Caco-2 (cell line): ENCODE measurements at regions not wholly inside any gene's neighbourhood (a gene's known extent, or its start where the extent isn't known, plus 50 kb on each side); places are given as distances from the start of the nearest gene placed in this dataset.
"Not testable (repeated sequence)": the region's sequence is repeated elsewhere in the genome, so short reads cannot be mapped to it uniquely, and the experiment has no call there.

Experiments
- BruUV-seq: library from RNA; stranded (reverse); fragments of 400-500 nt; replicated peaks from 2 replicates; lab custom pipeline; 2021; lab: Mats Ljungman, UMichigan
- CTCF ChIA-PET: fragments of 300-600 bp; sonication (Branson Sonifier 250); formaldehyde crosslinking; loops from one replicate; lab custom pipeline; 2022; ENCODE audit warnings: antibody characterized with exemption; lab: Charles Lee
- POLR2A ChIA-PET: fragments of 300-600 bp; sonication (Branson Sonifier 250); formaldehyde crosslinking; loops from one replicate; lab custom pipeline; 2022; ENCODE audit warnings: antibody characterized with exemption; lab: Charles Lee
- DNase-seq, 2 experiments: peaks; one replicate each; pipeline versions ENCODE4 v3.0.0 to v3.0.0-alpha.2; 2020 to 2022
- H3K27me3 ChIP-seq: replicated peaks from 2 replicates; pipeline ENCODE4 v1.6.0; 2011; ENCODE audit warnings: low read length; ENCODE audit not compliant: control insufficient read depth, insufficient read depth
- H3K36me3 ChIP-seq: 2 replicates; pipeline ENCODE4 v1.5.1; 2011; ENCODE audit warnings: low read length; ENCODE audit not compliant: control insufficient read depth, insufficient read depth
- H3K4me1 ChIP-seq: fragments of 250-450 bp; sonication (Bioruptor Pico); 2 replicates; pipeline ENCODE4 v1.5.1; 2020; ENCODE audit warnings: mild to moderate bottlenecking
- H3K4me3 ChIP-seq: 2 replicates; pipeline ENCODE4 v1.5.1; 2011; ENCODE audit warnings: low read depth, mild to moderate bottlenecking, control low read depth, low read length
- H3K9me3 ChIP-seq: fragments of 250-450 bp; sonication (Bioruptor Pico); 2 replicates; pipeline ENCODE4 v1.5.1; 2020; ENCODE audit warnings: mild to moderate bottlenecking, moderate library complexity
- H3K27ac Mint-ChIP-seq: one replicate; pipeline ENCODE4 v1.8.0; 2022; ENCODE audit warnings: mixed read lengths; ENCODE audit not compliant: unreplicated experiment
- H3K27me3 Mint-ChIP-seq: one replicate; pipeline ENCODE4 v1.8.0; 2022; ENCODE audit warnings: mixed read lengths; ENCODE audit not compliant: insufficient read depth, unreplicated experiment
- H3K36me3 Mint-ChIP-seq: one replicate; pipeline ENCODE4 v1.8.0; 2022; ENCODE audit warnings: mild to moderate bottlenecking, mixed read lengths; ENCODE audit not compliant: insufficient read depth, unreplicated experiment
- H3K4me1 Mint-ChIP-seq: one replicate; pipeline ENCODE4 v1.8.0; 2022; ENCODE audit warnings: low read depth, mixed read lengths; ENCODE audit not compliant: unreplicated experiment
- H3K4me3 Mint-ChIP-seq: one replicate; pipeline ENCODE4 v1.8.0; 2022; ENCODE audit warnings: mild to moderate bottlenecking, moderate library complexity, mixed read lengths; ENCODE audit not compliant: unreplicated experiment
- H3K9me3 Mint-ChIP-seq: one replicate; pipeline ENCODE4 v1.8.0; 2022; ENCODE audit warnings: mixed read lengths; ENCODE audit not compliant: unreplicated experiment
- CTCF ChIP-seq, 2 experiments: fragments of 200-600 bp in 1 of 2; IDR thresholded peaks; 1 replicate in 1 of 2; 2 replicates in 1 of 2; pipeline versions ENCODE4 v1.5.1 to v1.8.0; 2011 to 2022; ENCODE audit warnings: antibody characterized with exemption in 1 of 2, control low read depth in 1 of 2, inconsistent platforms in 1 of 2, low read depth in 1 of 2, low read length in 1 of 2, mild to moderate bottlenecking in 1 of 2, moderate library complexity in 1 of 2; ENCODE audit not compliant: insufficient read depth in 1 of 2, severe bottlenecking in 1 of 2, unreplicated experiment in 1 of 2
- intact Hi-C: fragments of 100-400 bp; cut with micrococcal nuclease; formaldehyde crosslinking; loops from one replicate; pipeline ENCODE4 v1.10.0; 2022; ENCODE audit not compliant: unreplicated experiment

DNA sequence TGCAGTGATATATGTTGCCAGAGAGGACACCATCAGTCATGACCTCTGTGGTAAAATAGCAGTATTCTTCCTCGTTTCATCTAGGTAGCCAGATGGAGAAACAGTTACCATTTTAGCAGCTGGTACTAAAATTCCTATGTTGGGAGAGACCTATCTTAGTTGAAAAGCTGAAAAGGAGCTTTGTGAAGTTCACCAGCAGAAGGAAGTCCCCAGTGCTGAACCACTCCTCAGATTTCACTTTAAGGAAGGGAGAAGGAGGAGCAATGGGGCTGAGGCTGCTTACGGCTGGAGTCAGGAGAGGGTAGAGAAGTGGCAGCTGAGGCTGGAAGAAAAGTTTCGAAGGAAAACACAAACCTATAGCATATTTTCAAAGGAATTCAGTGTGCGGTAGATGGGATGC is 103.7 kb downstream of the ATXN3L start:
- TF ChIP-seq CTCF (IDR thresholded peaks at IDR 0.05; ENCODE audit: insufficient read depth in 1 of 2, low read depth in 1 of 2, low read length in 1 of 2, severe bottlenecking in 1 of 2, unreplicated experiment in 1 of 2), result no peak
- no peaks in the 10 kb centered on the region for H3K9me3 ChIP-seq
- no peaks in the 10 kb centered on the region for H3K27me3 ChIP-seq
- no peak overlapping the region for H3K27ac Mint-ChIP-seq
- no peak overlapping the region for H3K4me3 ChIP-seq
- no TSS peak for BruUV-seq
- no peaks in the 10 kb centered on the region for H3K9me3 Mint-ChIP-seq
- H3K4me1 Mint-ChIP-seq, result peaks cover 5% of the 10 kb centered on the region
- ChIA-PET POLR2A (no interaction called here), CTCF (no interaction called here)
- no peak overlapping the region for H3K4me3 Mint-ChIP-seq
- no peaks in the 10 kb centered on the region for H3K36me3 Mint-ChIP-seq
- H3K36me3 ChIP-seq, result no peaks in the 10 kb centered on the region
- intact Hi-C loops, result no loop called here
- no peak for DNase-seq
- no peaks in the 10 kb centered on the region for H3K4me1 ChIP-seq
- no peaks in the 10 kb centered on the region for H3K27me3 Mint-ChIP-seq

DNA sequence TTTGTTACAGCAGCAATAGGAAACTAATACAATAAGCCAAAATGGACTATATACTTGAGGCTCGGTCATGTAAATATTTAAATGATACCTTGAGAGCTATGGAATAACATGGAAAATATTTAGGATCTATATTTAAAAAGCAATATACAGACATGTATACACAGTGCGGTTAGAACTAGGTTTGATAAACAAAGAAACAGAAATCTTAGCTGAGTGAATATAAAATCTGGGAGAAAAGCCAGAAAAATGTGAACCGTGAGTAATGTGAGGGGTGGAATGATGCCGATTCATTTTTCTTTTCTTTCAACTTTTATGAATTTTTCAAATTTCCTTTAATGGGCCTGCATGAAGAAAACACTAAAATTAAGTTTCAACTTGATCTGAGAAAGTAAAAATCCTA is 104.1 kb downstream of the ATXN3L start:
- no peak overlapping the region for H3K4me3 ChIP-seq
- no peaks in the 10 kb centered on the region for H3K9me3 ChIP-seq
- H3K4me3 Mint-ChIP-seq, result no peak overlapping the region
- no peaks in the 10 kb centered on the region for H3K9me3 Mint-ChIP-seq
- ChIA-PET CTCF (no interaction called here), POLR2A (no interaction called here)
- peaks cover 5% of the 10 kb centered on the region for H3K4me1 Mint-ChIP-seq
- H3K4me1 ChIP-seq, result no peaks in the 10 kb centered on the region
- no peak overlapping the region for H3K27ac Mint-ChIP-seq
- H3K27me3 Mint-ChIP-seq, result no peaks in the 10 kb centered on the region
- H3K27me3 ChIP-seq, result no peaks in the 10 kb centered on the region
- TF ChIP-seq CTCF (IDR thresholded peaks at IDR 0.05; ENCODE audit: insufficient read depth in 1 of 2, low read depth in 1 of 2, low read length in 1 of 2, severe bottlenecking in 1 of 2, unreplicated experiment in 1 of 2), result no peak
- DNase-seq, result no peak
- no peaks in the 10 kb centered on the region for H3K36me3 ChIP-seq
- intact Hi-C loops, result no loop called here
- BruUV-seq, result no TSS peak
- no peaks in the 10 kb centered on the region for H3K36me3 Mint-ChIP-seq

DNA sequence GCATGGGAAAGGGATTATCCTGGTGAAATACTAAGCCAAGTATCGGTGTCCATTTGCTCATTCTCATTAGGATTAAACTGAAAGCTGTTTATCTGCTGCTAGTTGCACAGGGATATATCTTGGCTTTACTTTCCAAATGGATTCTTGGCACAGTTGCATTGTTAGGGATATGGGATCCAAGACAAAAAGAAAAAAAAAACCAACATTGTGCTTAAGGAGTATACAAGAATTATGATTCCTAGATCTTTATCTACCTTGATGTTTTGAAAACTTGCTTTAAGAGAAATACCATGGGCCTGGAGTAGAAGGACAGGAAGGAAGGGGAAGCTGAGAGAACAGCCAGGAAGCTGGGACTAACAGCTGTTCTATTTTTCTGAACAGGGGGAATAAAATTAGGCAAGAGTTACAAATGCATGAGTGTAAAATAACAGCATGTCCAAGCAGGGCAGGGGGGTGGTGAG is 107.6 kb downstream of the ATXN3L start:
- Mint-ChIP-seq H3K27ac (no peak overlapping the region), H3K4me3 (no peak overlapping the region), H3K4me1 (peaks cover 5% of the 10 kb centered on the region), H3K9me3 (no peaks in the 10 kb centered on the region), H3K27me3 (no peaks in the 10 kb centered on the region), H3K36me3 (no peaks in the 10 kb centered on the region)
- H3K27me3 ChIP-seq, result no peaks in the 10 kb centered on the region
- H3K4me1 ChIP-seq, result no peaks in the 10 kb centered on the region
- no peak for TF ChIP-seq CTCF (IDR thresholded peaks at IDR 0.05; ENCODE audit: insufficient read depth in 1 of 2, low read depth in 1 of 2, low read length in 1 of 2, severe bottlenecking in 1 of 2, unreplicated experiment in 1 of 2)
- no peaks in the 10 kb centered on the region for H3K9me3 ChIP-seq
- no peak overlapping the region for H3K4me3 ChIP-seq
- POLR2A ChIA-PET, result no interaction called here
- no peaks in the 10 kb centered on the region for H3K36me3 ChIP-seq
- BruUV-seq, result no TSS peak
- intact Hi-C loops, result no loop called here
- CTCF ChIA-PET, result no interaction called here
- no peak for DNase-seq

GRCh38 chrX:13210142-13210541 is 109.7 kb downstream of the ATXN3L start:
- CTCF ChIA-PET, result not testable (repeated sequence)

DNA sequence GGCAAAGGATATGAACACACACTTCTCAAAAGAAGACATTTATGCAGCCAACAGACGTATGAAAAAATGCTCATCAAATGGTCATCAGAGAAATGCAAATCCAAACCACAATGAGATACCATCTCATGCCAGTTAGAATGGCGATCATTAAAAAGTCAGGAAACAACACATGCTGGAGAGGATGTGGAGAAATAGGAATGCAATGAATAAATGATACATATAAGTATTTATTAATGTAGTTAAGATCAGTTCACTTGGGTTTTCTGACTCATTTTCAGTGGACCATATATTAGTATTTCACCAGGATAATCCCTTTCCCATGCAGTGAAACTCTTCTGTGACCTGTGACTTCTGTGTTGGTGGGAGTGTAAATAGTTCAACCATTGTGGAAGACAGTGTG is 110.1 kb downstream of the ATXN3L start:
- H3K27me3 ChIP-seq, H3K4me3 Mint-ChIP-seq, BruUV-seq, H3K27me3 Mint-ChIP-seq, H3K36me3 ChIP-seq, CTCF ChIA-PET, DNase-seq, POLR2A ChIA-PET, intact Hi-C loops, H3K4me1 Mint-ChIP-seq, H3K36me3 Mint-ChIP-seq, H3K27ac Mint-ChIP-seq, H3K4me1 ChIP-seq, H3K4me3 ChIP-seq, H3K9me3 Mint-ChIP-seq, H3K9me3 ChIP-seq: not testable (repeated sequence)

More at GRCh38 chrX:13210142-13210541, 109.7 kb downstream of the ATXN3L start:
- H3K4me1 Mint-ChIP-seq, intact Hi-C loops, H3K27ac Mint-ChIP-seq, H3K4me1 ChIP-seq, H3K9me3 Mint-ChIP-seq, H3K9me3 ChIP-seq, DNase-seq, H3K4me3 Mint-ChIP-seq, H3K27me3 Mint-ChIP-seq, H3K36me3 Mint-ChIP-seq, H3K36me3 ChIP-seq, POLR2A ChIA-PET, BruUV-seq, H3K27me3 ChIP-seq, H3K4me3 ChIP-seq: not testable (repeated sequence)
